ENCODE measurements at regions not wholly inside any gene's neighbourhood (a gene's known extent, or its start where the extent isn't known, plus 50 kb on each side); places are given as distances from the start of the nearest gene placed in this dataset.

GRCh38 chr2:139281124-139281523 is 500.9 kb upstream of the NXPH2 start:
- TF ChIP-seq MAX (IDR thresholded peaks at IDR 0.05; ENCODE audit: insufficient read depth, insufficient read length) = no peak
- TF ChIP-seq POLR2AphosphoS5 (IDR thresholded peaks at IDR 0.05; ENCODE audit: insufficient read depth, low read depth, low read length) = no peak
- TF ChIP-seq CTCF (IDR thresholded peaks at IDR 0.05; ENCODE audit: extremely low read depth in 1 of 2, insufficient read depth in 1 of 2, low read depth in 1 of 2, low read length in 2 of 2) = no peak
- no peak for TF ChIP-seq JUN (IDR thresholded peaks at IDR 0.05; ENCODE audit: borderline replicate concordance, insufficient read depth, insufficient read length, low read depth)
- no peak for TF ChIP-seq EZH2 (IDR thresholded peaks at IDR 0.05; ENCODE audit: borderline replicate concordance, low read depth, low read length, severe bottlenecking)
- TF ChIP-seq GATA2 (IDR thresholded peaks at IDR 0.05; ENCODE audit: insufficient read depth, insufficient read length, low read depth, low read length) = no peak
- no peak for TF ChIP-seq FOS (IDR thresholded peaks at IDR 0.05; ENCODE audit: borderline replicate concordance, insufficient read depth, low read length)
- no peak for TF ChIP-seq MYC (IDR thresholded peaks at IDR 0.05; ENCODE audit: low read depth, low read length)
- TF ChIP-seq POLR2A (IDR thresholded peaks at IDR 0.05; ENCODE audit: low read depth, low read length) = no peak
- H3K27me3 ChIP-seq (ENCODE audit: control insufficient read depth in 2 of 2, insufficient read depth in 2 of 2, low read length in 2 of 2) = no peaks in the 10 kb centered on the region
- H3K9me3 ChIP-seq (replicated peaks; ENCODE audit: control insufficient read depth, insufficient read depth, low read length) = no peaks in the 10 kb centered on the region
- no peaks in the 10 kb centered on the region for H3K79me2 ChIP-seq (ENCODE audit: control insufficient read depth, insufficient read depth, low read length)
- DNase-seq (ENCODE audit: low read depth, low spot score) (no peak), FAIRE-seq (no peak)
- no peaks in the 10 kb centered on the region for H4K20me1 ChIP-seq (replicated peaks; ENCODE audit: control insufficient read depth, extremely low read depth, insufficient read depth, low read length)
- BruUV-seq (replicated peaks) = no TSS peak
- H3K4me3 ChIP-seq (replicated peaks in 1 of 3; ENCODE audit: insufficient read depth in 1 of 3, low read depth in 1 of 3, low read length in 3 of 3) = no peak overlapping the region
- dilution Hi-C loops (cut with MboI; ENCODE audit: extremely low pct_ligation_motif_present, low sequenced_read_pairs) (no loop called here), intact Hi-C loops (cut with micrococcal nuclease) (no loop called here)
- no peaks in the 10 kb centered on the region for H3K36me3 ChIP-seq (ENCODE audit: control insufficient read depth in 2 of 2, extremely low read depth in 1 of 2, insufficient read depth in 2 of 2, low read length in 2 of 2)
- H3K4me1 ChIP-seq (ENCODE audit: control insufficient read depth, extremely low read depth, insufficient read depth, low read length) = no peaks in the 10 kb centered on the region
- no peaks in the 10 kb centered on the region for H3K9me1 ChIP-seq (replicated peaks; ENCODE audit: control insufficient read depth, extremely low read depth, insufficient read depth, low read length)
- POLR2A ChIA-PET = no interaction called here
- CTCF ChIA-PET = no interaction called here
- no peak overlapping the region for H3K4me2 ChIP-seq (ENCODE audit: insufficient read depth, low read length)
- no peak overlapping the region for H3K9ac ChIP-seq (replicated peaks; ENCODE audit: extremely low read depth, insufficient read depth, low read length)
- no peak overlapping the region for H3K27ac ChIP-seq (ENCODE audit: insufficient read depth, low read depth, low read length)
- no peak overlapping the region for H2AFZ ChIP-seq (ENCODE audit: low read depth, low read length)
